IPS-18c (cell line): ENCODE measurements at regions not wholly inside any gene's neighbourhood (a gene's known extent, or its start where the extent isn't known, plus 50 kb on each side); places are given as distances from the start of the nearest gene placed in this dataset.
"Not testable (repeated sequence)": the region's sequence is repeated elsewhere in the genome, so short reads cannot be mapped to it uniquely, and the experiment has no call there.

Experiments
- H3K4me3 ChIP-seq: 2 replicates; pipeline ENCODE4 v1.7.0; 2013; ENCODE audit warnings: low read depth, mild to moderate bottlenecking, low read length, moderate library complexity; ENCODE audit not compliant: insufficient read depth
- H3K9me3 ChIP-seq: one replicate; pipeline ENCODE4 v1.6.1; 2013; ENCODE audit warnings: mild to moderate bottlenecking, low read length, moderate library complexity; ENCODE audit not compliant: control insufficient read depth, insufficient read depth

DNA sequence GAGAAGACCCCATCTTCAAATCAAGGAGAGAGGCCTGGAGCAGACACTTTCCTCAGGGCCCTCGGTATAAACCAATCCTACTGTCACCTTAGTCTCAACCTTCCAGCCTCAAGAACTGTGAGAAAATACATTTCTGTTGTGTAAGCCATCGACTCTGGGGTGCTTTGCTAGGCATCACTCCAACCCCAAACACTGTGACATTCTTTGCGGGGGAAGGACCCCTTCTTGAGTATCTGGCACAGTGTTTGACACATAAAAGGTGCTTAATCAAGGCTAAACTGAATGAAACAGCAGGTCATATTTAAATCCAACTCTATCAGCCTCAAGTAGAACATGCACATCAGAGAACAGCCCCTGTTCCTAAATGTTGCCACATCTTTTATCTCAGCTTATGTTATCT is 558.1 kb downstream of the INSC start:
- Histone ChIP-seq H3K9me3 (no peaks in the 10 kb centered on the region), H3K4me3 (no peak overlapping the region)

GRCh38 chr11:15673408-15673831 is 558.7 kb downstream of the INSC start:
- H3K9me3 ChIP-seq = no peaks in the 10 kb centered on the region
- H3K4me3 ChIP-seq = no peak overlapping the region

- Histone ChIP-seq H3K9me3 (no peaks in the 10 kb centered on the region), H3K4me3 (no peak overlapping the region)
Observed at GRCh38 chr11:15674756-15675155, 560.0 kb downstream of the INSC start.

- no peaks in the 10 kb centered on the region for H3K9me3 ChIP-seq
- no peak overlapping the region for H3K4me3 ChIP-seq
Observed at GRCh38 chr11:15675683-15676082, 561.0 kb downstream of the INSC start.

DNA sequence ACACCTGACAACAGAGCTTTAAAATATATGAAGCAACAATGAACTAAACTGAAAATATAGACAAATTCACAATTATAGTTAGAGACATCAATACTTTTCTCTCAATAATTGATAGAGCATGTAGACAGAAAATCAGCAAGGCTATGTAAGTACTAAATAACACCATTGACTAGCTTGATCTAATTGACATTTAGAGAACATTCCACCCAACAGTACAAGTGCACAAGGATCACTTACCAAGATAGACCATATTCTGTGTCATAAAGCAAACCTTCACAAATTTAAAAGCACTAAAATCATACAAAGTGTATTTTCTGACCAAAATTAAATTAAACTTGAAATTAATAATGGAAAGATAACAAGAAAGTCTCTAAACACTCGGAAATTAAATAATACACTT is 562.5 kb downstream of the INSC start:
- Histone ChIP-seq H3K4me3 (no peak overlapping the region), H3K9me3 (no peaks in the 10 kb centered on the region)

- Histone ChIP-seq H3K4me3 (no peak overlapping the region), H3K9me3 (no peaks in the 10 kb centered on the region)
Observed at GRCh38 chr11:15683528-15683927, 568.8 kb downstream of the INSC start.

DNA sequence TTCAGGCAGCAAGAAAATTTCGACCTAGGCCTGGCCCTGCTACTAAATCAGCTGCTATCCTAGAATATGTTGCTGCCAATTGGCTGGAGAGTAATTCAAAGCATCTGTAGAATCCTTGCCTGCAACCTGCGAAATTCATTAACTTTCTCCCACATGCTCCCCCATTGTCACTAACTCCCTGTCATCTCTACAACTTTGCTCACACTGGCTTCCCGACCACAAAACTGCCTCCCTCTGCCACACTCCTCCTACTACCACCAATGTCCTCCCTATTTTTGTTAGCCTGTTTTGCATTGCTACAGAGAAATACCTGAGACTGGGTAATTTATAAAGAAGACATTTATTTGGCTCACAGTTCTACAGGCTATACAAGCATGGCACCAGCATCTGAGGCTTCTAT is 570.6 kb downstream of the INSC start:
- Histone ChIP-seq H3K9me3 (no peaks in the 10 kb centered on the region), H3K4me3 (no peak overlapping the region)

DNA sequence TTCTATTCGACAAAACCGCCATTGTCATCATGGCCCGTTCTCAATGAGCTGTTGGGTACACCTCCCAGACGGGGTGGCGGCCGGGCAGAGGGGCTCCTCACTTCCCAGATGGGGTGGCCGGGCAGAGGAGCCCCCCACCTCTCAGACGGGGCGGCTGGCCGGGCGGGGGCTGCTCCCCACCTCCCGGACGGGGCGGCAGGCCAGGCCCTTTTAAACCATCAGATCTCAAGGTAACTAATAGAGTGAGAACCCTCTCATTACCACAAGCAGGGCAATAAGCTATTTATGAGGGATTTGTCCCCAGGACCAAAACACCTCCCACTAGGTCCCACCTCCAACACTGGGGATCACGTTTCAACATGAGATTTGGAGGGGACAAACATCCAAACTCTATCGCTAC is 571.5 kb downstream of the INSC start:
- H3K4me3 ChIP-seq, H3K9me3 ChIP-seq: not testable (repeated sequence)

- no peak overlapping the region for H3K4me3 ChIP-seq
- no peaks in the 10 kb centered on the region for H3K9me3 ChIP-seq
Observed at GRCh38 chr11:15687342-15687741, 572.6 kb downstream of the INSC start.

GRCh38 chr11:15688351-15688792 is 573.6 kb downstream of the INSC start:
- Histone ChIP-seq H3K9me3 (no peaks in the 10 kb centered on the region), H3K4me3 (no peak overlapping the region)

DNA sequence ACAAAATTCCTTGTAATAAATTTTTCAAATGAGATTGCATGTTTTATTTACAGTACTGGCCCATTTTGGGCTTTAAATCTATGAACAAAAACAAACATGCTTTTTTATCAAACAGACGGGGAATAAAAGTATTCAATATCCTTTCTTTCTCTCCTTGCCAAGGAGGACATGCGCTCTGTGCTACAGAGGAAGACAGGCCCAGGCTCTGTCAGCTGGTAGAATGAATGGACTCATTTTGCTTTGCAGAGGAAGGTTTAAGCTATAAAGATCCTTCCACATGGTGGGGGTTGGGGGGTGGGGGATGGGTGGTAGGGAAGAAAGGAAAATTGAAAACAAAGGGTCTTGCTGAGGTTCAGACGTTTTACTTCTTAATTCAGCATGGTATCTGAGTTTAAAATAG is 575.6 kb downstream of the INSC start:
- no peaks in the 10 kb centered on the region for H3K9me3 ChIP-seq
- no peak overlapping the region for H3K4me3 ChIP-seq

DNA sequence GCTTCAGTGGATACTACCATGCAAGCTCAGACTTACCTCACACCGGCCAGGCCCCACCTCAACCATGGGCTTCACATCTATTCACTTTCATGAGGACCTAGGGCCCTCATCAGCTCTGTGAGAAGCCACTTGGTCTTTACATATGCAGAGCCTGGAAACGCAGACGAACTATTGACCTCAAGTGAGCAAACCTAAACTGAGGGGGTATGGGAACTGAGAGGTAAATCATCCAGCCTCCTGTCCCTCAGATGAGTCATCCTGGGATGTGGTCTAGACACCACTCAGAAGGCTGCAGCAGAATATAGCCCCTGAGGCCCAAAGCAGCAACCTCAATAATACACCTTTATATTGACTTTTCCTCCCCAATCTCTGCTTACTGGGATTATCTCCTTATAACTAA is 578.0 kb downstream of the INSC start:
- Histone ChIP-seq H3K4me3 (no peak overlapping the region), H3K9me3 (no peaks in the 10 kb centered on the region)

- Histone ChIP-seq H3K9me3 (no peaks in the 10 kb centered on the region), H3K4me3 (no peak overlapping the region)
Observed at GRCh38 chr11:15695096-15695721, 580.5 kb downstream of the INSC start.

- Histone ChIP-seq H3K4me3 (no peak overlapping the region), H3K9me3 (no peaks in the 10 kb centered on the region)
Observed at GRCh38 chr11:15696069-15696468, 581.3 kb downstream of the INSC start.

- no peak overlapping the region for H3K4me3 ChIP-seq
- H3K9me3 ChIP-seq = no peaks in the 10 kb centered on the region
Observed at GRCh38 chr11:15697437-15698236, 582.9 kb downstream of the INSC start.

GRCh38 chr11:15698855-15699254 is 584.1 kb downstream of the INSC start:
- no peak overlapping the region for H3K4me3 ChIP-seq
- H3K9me3 ChIP-seq = no peaks in the 10 kb centered on the region

DNA sequence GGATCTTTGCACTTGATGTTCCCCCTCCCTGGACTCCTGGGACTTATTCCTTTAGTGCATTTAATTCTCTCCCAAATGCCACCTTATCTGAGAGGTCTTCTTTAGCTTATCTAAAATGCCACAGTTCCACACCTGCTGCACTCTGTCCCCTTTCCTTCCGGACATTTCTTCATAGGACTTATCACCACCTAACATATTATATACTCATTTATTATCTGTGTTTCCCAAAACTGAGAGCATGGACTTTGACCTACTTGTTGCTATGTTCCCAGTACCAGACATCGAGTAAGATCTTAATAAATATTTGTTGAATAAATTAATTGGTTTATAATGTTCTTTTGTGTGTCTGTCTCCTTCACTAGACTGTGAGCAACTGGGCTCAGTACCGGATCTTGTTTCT is 585.3 kb downstream of the INSC start:
- Histone ChIP-seq H3K4me3 (no peak overlapping the region), H3K9me3 (no peaks in the 10 kb centered on the region)

DNA sequence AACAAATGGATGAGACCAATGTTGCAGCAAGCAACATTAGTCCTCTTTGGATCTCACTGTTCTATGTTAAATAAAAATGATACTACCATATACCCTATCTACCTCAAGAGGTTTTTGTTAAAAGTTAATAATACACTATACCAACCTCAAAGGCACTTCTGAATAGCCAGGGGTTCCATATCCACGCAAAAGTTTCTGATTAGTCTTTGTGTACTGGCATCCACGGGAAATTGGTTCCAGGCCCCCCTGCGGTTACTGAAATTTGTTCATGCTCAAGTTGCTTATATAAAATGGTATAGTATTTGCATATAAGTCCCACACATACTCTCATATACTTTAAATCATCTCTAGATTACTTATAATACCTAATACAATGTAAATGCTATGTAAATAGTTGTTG is 585.7 kb downstream of the INSC start:
- Histone ChIP-seq H3K4me3 (no peak overlapping the region), H3K9me3 (no peaks in the 10 kb centered on the region)

DNA sequence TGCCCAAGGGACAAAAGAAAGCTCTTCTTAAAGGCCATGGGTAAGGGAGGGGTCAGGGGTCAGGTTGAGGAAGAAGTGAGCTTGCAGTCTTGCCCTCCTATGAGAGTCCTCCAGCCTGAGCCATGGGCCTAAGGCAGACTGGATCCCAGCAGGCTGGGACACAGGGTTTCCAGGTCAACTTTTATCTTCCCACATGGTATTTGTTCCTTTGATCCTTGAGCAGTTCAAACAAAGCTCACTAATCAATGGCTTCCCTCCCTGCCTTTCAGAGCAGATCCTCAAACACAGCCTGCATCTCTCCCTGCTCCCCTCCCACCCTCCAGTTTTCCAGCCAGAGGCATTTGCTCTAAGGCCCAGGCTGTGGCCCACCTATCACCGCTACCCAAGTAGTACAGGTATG is 589.3 kb downstream of the INSC start:
- H3K4me3 ChIP-seq = no peak overlapping the region

More for the DNA sequence above, 589.3 kb downstream of the INSC start:
- no peaks in the 10 kb centered on the region for H3K9me3 ChIP-seq
